ENCODE measurements at regions not wholly inside any gene's neighbourhood (a gene's known extent, or its start where the extent isn't known, plus 50 kb on each side); places are given as distances from the start of the nearest gene placed in this dataset.

- TF ChIP-seq CTCF (IDR thresholded peaks at IDR 0.05; ENCODE audit: low read depth, low read length) = no peak
- ChIA-PET CTCF (no interaction called here), POLR2A (interaction anchor here (1.4 kb wide), 1 partner anchor 767 kb away, joined by 4 read pairs; the partner anchor contains the start of gene BTG1)
- Histone ChIP-seq H3K27ac (ENCODE audit: low read depth, low read length) (no peak overlapping the region), H3K27me3 (ENCODE audit: control insufficient read depth, insufficient read depth, low read length) (no peaks in the 10 kb centered on the region), H3K4me3 (ENCODE audit: low read depth, low read length) (no peak overlapping the region), H3K9me3 (ENCODE audit: control insufficient read depth, insufficient read depth, low read length) (no peaks in the 10 kb centered on the region)
- DNase-seq (ENCODE audit: low read depth, low spot score) = no peak
Observed at GRCh38 chr12:91379051-91379775, 196.6 kb upstream of the DCN start.

GRCh38 chr12:91377436-91377835, 194.8 kb upstream of the DCN start:
- H3K27me3 ChIP-seq (ENCODE audit: control insufficient read depth, insufficient read depth, low read length) = no peaks in the 10 kb centered on the region
- ChIA-PET POLR2A (no interaction called here), CTCF (interaction anchor here (0.9 kb wide), 1 partner anchor 399 kb away, joined by 3 read pairs; no protein-coding TSS in a partner anchor)
- no peak for TF ChIP-seq CTCF (IDR thresholded peaks at IDR 0.05; ENCODE audit: low read depth, low read length)
- DNase-seq (ENCODE audit: low read depth, low spot score) = no peak
- no peaks in the 10 kb centered on the region for H3K9me3 ChIP-seq (ENCODE audit: control insufficient read depth, insufficient read depth, low read length)
- H3K27ac ChIP-seq (ENCODE audit: low read depth, low read length) = no peak overlapping the region
- no peak overlapping the region for H3K4me3 ChIP-seq (ENCODE audit: low read depth, low read length)

GRCh38 chr12:91373086-91373485, 190.5 kb upstream of the DCN start:
- DNase-seq (ENCODE audit: low read depth, low spot score) = no peak
- H3K4me3 ChIP-seq (ENCODE audit: low read depth, low read length) = no peak overlapping the region
- no peaks in the 10 kb centered on the region for H3K27me3 ChIP-seq (ENCODE audit: control insufficient read depth, insufficient read depth, low read length)
- ChIA-PET POLR2A (no interaction called here), CTCF (interaction anchor here (1.6 to 2.7 kb wide), 2 partner anchors 8 to 9 kb away, joined by 5 to 19 read pairs; no protein-coding TSS in a partner anchor)
- H3K9me3 ChIP-seq (ENCODE audit: control insufficient read depth, insufficient read depth, low read length) = no peaks in the 10 kb centered on the region
- no peak overlapping the region for H3K27ac ChIP-seq (ENCODE audit: low read depth, low read length)
- no peak for TF ChIP-seq CTCF (IDR thresholded peaks at IDR 0.05; ENCODE audit: low read depth, low read length)

- H3K27me3 ChIP-seq (ENCODE audit: control insufficient read depth, insufficient read depth, low read length) = no peaks in the 10 kb centered on the region
- H3K9me3 ChIP-seq (ENCODE audit: control insufficient read depth, insufficient read depth, low read length) = no peaks in the 10 kb centered on the region
- no peak overlapping the region for H3K27ac ChIP-seq (ENCODE audit: low read depth, low read length)
- TF ChIP-seq CTCF (IDR thresholded peaks at IDR 0.05; ENCODE audit: low read depth, low read length) = no peak
- ChIA-PET CTCF (interaction anchor here (0.8 to 1.9 kb wide), 5 partner anchors 9 to 442 kb away, joined by 3 to 5 read pairs (median 5); no protein-coding TSS in a partner anchor), POLR2A (no interaction called here)
- no peak for DNase-seq (ENCODE audit: low read depth, low spot score)
- H3K4me3 ChIP-seq (ENCODE audit: low read depth, low read length) = no peak overlapping the region
Observed at GRCh38 chr12:91370086-91370868, 187.7 kb upstream of the DCN start.

GRCh38 chr12:91368613-91369012, 186.0 kb upstream of the DCN start:
- no peak for DNase-seq (ENCODE audit: low read depth, low spot score)
- no peak overlapping the region for H3K4me3 ChIP-seq (ENCODE audit: low read depth, low read length)
- H3K9me3 ChIP-seq (ENCODE audit: control insufficient read depth, insufficient read depth, low read length) = no peaks in the 10 kb centered on the region
- no peaks in the 10 kb centered on the region for H3K27me3 ChIP-seq (ENCODE audit: control insufficient read depth, insufficient read depth, low read length)
- no peak overlapping the region for H3K27ac ChIP-seq (ENCODE audit: low read depth, low read length)
- ChIA-PET POLR2A (no interaction called here), CTCF (interaction anchor here (0.7 to 1.2 kb wide), 4 partner anchors 13 to 781 kb away, joined by 4 to 6 read pairs (median 4); no protein-coding TSS in a partner anchor)
- TF ChIP-seq CTCF (IDR thresholded peaks at IDR 0.05; ENCODE audit: low read depth, low read length) = no peak

All from AG04450 (cell line).